NCI-H526 (cell line): ENCODE measurements at regions not wholly inside any gene's neighbourhood (a gene's known extent, or its start where the extent isn't known, plus 50 kb on each side); places are given as distances from the start of the nearest gene placed in this dataset.
"Not testable (repeated sequence)": the region's sequence is repeated elsewhere in the genome, so short reads cannot be mapped to it uniquely, and the experiment has no call there.

Source experiments
- DNase-seq, 2 experiments: peaks; one replicate each; lab custom pipeline; 2025; lab: John Stamatoyannopoulos, UW

DNA sequence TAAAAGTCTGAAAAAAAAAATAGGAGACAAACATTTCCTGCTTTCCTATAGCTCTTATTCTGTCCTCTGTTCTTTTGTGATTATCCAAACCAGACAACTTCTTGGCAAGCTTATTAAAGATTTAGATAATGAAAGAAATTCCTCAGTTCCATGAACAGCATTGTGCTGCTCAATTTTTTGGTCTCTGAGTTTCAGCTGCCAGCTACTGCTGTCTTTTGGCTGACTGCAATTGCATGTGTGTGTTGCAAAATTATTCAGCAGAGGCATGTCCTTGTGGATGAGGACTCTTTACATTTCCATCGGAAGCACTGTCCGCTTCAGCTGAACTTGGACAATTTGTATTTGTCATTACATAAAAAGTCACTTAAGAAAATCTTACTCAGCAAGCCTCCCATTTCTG, 397.3 kb upstream of the RASGRP1 start:
- DNase-seq: no peak

DNA sequence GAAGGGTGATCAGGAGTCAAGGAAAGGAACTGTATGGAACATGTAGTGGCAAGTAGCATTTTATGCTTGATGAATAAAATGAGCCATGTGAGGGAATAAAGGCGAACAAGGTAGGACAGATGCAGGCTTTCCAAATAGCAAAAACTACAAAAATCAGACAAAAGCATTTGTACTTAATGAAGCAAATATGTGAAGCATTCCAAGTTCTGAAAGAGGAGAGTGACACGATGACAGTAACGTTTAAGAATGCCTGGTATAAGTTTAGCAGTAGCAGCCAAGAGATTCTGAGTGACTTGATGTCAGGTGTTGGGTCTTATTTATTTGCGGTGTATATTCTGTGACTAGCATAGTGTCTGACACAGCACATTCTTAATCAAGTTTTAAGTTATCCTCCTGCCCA, 408.2 kb upstream of the RASGRP1 start:
- DNase-seq: no peak

DNA sequence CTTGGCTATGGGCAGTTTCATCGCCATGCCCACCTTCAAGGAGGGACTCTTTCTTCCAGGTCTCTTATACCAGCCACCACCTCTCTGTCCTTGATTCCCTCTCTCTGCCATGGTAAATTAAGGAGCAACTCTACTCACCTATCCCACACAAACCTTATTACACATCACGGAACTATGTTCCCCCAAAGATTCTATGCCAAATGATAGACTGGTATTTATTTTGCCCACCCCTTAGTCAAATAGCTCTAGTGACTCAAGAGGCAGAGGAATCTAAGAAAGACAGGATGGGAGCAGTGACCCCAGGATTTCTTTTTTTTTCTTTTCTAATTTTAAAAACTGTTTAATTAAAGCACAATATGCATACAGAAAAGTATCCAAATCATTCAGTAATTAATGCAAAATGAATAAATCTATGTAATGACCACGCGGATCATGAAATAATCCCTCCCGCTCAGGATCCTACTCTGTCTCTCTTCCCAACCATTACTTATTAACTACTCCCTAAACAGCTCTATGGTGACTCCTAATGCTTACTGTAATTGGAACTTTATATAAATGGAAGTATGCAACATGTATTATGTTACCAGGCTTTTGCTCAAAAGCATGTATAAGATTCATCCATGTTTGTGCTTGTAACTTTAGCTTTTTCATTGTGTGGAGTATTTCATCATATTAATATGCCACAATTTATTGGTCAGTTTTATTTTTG, 410.8 kb upstream of the RASGRP1 start:
- no peak for DNase-seq

DNA sequence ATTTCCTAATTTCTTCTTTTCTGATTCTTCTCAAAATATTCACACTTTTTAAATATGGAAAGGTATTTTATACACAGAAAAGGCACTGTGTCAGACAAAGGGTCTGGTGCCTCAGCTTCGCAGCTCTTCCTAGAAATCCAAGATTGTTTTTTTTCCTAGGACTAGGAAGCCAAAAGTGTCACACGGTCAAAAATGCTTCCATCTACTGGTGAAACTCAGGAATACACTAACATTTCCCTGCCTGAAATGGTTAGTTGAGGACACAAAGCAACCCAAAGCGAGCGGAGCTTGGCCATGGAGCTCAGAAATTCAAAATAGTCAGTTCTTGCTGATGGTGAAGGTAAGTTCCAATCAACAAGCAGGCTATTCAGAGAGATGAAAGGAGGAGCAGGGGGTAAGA, 426.5 kb upstream of the RASGRP1 start:
- DNase-seq: peak in 1 of 2 experiments; percentile 38

DNA sequence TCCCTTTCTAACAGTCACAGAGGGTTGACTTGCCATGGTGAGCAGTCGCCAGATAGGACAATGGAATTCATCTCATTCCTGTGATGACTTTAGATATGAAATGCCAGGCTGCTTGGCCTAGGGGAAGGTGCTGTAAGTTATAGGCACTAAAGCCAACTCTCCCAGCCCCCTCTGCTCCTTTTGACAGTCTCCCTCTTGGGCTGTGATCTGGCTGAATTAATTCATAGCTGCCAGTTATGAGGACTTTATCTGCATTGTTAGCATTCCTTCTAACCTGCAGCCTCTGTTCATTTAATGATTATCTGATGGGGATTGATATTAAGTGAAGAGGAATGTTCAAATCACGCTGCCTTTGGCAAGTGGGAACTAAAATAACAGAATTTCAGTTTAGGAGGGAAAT, 427.1 kb upstream of the RASGRP1 start:
- DNase-seq: no peak

DNA sequence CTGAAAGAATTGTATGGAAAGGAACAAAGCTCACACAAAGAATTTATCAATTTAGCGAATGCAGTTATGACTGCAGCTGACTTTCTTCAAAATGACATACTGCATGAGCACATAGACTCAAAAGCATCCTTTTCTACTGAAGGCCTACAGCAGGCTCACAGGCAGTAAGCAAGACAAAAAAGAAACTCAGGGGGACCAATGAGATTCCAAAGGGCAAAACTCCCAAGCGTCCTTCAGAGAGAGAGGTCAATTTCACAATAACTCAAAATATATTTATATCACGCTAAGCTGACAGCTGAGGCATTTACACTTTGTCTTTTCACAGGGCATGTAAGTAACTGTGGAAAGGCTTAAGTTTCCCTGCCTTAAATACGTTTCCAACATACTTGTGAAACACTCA, 427.9 kb upstream of the RASGRP1 start:
- no peak for DNase-seq

DNA sequence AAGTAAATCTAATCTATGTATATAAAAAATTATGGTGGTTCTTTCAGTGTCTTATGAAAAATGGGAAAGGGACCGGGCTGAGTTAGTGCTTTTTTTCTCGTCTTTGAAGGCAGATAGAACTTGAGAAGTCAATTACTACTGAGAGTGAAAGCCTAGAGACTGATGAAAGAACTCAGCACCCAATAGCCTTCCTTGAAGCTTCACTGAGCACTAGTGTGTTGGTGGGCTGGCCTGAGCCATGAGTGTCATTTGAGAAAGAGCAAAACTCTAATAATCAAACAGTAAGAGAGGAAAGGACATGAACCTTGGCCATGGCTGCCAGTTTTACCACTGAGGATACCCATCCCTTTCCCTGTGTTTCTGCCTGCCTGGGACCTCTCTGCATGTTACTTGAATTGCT, 428.3 kb upstream of the RASGRP1 start:
- DNase-seq: no peak

DNA sequence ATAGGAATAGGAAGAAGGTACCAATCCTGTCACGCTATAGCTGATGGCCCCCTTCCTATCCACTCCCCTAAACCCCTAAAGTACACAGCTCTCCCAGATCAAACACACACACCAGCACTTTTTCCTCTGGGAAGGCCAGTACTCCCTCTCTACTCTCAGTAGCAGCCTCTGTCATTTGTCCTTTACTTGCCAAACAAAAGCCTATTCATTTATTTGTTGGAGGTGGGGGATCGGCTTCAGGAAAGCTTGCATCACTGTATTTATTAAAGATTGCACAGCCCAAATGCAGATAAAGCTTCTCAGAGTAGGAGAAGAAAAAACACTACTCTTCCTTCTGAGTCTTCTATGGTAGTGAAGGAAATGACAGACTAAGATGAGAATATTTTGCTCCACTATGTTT, 429.7 kb upstream of the RASGRP1 start:
- no peak for DNase-seq

DNA sequence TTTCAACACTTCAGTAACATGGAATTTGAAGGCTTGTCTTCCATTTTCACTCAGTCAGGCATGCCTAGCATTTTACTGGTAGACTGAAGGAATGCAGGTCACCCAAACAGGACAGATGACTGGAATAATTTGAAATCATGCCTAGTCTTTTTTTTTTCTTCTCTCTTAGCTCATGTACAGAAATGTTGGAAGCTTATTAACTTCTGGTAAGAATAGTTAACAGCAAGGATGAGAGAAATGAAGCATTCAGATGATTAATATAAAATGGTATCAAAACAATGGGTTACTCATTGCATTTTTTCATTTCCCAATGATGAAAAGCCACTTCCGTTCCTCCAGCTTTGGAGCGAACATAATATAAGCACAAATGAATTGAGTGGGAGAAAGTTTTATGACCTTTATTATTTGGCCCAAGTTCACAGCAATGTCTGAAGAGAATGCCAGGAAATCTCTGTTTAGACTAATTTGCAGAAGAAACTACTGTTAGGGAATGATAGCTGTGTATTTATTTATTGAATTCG, 431.6 kb upstream of the RASGRP1 start:
- no peak for DNase-seq

DNA sequence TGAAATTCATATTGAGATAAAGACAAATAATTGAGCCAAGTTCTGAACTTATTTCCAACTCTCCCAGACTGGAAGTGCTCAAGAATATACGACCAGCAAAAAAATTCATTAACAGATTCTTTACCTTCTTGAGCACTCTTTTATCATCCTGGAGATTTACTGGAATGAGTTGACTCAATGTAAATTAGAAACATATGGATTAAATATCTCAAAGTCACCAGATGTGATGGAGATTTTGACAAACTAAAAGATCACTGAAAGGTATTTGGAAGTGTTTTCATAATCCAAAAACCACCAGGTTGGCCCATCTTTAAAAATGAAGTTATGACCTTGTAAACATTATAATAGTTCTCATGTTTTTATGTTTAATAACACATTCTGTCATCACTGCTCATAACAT, 433.2 kb upstream of the RASGRP1 start:
- DNase-seq: no peak

DNA sequence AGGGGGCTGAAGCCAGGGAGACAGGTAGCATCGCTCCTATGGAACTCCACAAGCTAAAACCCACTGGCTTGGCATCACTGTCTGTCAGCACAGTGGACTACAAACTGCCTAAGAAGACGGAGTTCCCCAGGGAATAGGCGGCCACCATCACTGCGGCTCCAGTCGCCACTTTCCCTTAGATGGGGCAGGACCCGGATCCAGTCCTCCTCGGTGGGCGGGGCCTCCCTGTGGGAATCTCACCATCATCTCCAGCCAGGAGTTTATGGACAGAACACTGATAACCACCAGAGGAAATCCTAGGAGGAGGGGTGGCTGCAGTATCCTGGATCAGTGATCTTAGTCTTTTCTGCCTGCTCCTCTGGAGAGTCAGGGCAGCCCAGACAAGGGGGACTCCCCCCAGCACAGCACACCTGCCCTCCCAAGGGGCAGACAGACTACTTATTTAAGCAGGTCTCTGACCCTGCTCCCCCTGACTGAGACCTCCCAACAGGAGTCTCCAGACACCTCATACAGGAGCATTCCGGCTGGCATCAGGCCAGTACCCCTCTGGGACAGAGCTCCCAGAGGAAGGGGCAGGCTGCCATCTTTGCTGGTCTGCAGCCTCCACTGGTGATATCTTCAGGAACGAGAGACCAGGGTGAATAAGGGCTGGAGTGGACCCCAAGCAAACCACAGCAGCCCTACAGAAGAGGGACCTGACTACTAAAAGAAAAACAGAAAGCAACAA, 435.6 kb upstream of the RASGRP1 start:
- DNase-seq: no peak

DNA sequence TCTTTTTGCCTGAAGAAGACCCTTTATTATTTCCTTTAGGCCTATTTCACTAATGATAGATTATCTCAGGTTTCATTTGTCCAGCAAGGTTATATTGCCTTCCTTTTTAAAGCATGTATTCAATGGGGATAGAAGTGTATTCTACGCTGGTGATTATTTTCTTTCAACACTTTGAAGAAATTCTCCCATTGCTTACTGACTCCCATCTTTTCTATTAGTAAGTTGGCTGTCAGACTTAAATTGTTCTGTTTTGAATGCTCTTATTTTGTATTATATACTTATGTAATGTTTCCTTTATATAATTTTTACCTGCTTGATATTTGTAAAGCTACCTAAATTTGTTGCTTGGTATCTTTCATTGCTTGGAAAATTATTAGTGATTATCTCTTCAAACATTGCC, 445.1 kb upstream of the RASGRP1 start:
- no peak for DNase-seq

DNA sequence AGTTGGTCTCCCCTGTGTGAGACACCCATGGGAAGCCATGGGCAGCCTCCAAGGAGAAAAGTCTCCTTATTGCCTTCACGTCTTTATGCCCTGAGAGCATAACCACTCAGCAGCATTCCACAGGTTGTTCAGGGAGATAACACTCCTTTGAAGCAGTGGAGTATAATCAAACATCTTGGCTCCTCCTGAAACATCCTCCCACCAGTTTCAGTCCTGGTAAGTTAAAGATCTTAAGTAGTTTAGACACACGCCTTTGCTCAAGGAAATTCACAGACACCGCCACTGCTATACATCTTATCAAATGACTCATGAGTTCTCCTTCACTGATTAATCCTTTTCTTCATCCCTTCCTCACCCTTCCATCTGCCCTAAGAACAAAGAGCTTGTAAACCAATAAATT, 446.5 kb upstream of the RASGRP1 start:
- not testable (repeated sequence) for DNase-seq

DNA sequence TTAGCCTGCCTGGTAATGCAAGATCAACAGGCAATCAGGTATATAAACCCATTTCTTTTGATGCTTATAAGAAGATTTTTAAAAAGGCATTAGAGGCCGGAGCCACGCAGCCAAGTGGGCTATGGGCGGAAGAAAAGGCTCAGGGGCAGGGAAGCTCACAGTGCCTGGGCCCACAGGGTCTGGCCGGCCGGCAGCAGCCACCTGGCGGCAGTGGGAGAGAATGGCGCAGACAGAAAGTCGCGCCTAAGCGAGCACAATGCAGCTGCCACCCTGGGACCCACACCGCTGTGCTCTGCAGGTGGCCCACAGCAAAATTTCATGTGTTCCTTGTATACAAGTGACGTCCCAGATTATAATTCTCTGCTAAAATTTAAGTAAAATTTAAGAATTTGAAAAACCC, 448.6 kb upstream of the RASGRP1 start:
- DNase-seq: no peak

DNA sequence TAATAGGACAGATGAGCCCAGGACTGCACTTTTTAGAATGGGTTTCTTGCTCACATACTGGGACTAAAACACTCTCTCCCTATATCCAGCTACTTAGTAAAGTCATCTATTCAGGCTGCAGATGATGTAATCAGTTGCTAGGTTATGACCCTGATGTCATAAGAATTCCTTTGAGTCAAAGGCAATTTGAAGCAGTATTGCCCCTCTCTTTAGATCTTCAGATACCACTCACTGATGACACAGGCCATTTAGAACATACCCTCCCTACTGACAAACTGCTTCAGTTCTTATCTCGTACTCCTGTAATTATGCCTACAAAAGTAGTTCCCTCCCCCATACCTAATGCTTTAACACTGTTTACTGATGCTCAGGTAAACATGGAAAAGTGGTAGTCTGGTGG, 450.1 kb upstream of the RASGRP1 start:
- no peak for DNase-seq

DNA sequence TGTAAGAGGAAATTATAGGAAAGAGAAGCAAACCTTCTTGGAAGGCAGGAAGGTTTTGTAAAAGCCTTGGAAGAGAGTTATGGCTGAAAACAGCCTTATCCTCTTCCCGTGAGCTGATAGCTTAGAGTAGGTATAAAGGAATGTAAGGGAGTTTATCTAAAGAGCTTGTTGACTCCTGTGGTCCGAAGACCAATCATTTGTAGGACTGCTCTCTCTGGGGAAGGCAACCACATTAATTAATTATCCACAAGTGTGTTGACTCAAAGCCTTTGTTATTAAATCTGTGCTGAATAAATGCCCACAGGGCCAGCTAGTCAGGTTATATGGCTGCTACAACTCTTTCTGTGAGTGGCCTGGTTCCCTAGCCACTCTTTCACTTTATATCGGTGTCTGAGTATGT, 452.1 kb upstream of the RASGRP1 start:
- no peak for DNase-seq

DNA sequence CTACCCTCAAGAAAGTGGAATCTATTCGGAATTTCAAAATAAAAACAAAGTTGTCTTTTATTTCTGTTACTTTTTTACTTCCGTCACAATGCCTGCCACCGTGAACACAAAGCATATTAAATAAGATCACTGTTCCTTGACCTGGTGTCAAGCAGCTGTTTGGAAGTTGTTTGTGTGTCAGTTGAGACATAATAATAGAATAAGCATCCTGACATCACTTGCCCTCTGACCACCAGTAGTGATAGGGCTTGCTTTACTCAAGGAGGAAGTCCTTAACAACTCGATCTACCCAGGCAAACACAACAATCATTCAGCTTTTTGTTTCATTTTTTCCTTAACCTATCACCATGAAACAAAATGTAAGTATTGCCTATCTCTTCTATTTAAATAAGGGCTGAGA, 454.4 kb upstream of the RASGRP1 start:
- DNase-seq: no peak

DNA sequence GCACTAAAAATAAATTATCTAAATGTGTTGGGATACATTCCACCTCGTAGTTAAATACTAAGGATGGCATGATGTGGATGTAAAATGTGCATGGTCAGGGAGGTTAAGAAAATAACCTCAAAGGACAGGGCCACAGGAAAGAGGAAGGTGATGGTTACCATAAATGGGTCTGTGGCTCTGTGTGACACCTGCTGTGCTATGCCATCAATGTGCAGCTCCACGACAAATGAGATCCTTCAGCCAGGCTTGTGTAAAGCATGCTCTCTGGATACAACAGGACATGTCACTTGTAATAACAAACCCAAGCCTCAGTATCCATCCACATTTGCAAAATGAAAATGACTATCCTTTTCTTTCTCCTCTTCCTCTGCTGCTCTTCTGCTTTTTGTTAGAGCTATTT, 456.7 kb upstream of the RASGRP1 start:
- DNase-seq: no peak

DNA sequence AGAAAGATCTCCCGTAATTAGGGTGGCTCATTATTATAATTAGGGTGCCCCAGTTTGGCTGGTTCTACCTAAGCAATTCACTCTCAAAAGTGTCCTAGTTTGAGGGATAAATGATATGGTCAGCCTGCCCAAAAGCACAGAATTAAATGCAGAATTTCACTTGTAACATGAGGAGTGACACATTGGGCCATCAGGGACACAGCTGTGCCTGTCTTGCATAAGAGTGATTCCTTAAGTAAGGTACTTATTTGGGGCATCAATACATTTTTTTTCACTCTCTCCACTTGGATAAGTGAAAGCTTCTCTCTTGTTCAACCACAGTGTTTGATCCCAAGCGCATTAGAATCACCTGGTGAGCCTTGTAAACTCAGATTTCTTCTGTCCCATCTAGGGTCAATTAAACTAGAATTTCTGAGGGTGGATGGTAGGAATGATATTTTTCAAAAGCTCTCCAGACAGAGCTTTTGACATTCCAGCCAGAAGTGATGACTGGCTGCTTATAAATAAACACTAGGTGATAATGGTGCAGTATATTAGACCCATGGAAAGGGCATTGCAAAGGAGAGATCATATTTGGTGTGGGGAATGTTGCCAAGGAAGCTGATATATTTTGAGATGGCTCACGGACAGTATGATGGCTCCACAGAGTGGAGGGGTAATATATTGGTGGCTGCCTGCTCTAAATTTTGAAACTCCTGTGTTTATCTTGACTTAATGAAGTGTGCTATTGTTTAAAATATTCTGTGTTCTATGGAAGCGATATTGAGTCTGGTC, 458.1 kb upstream of the RASGRP1 start:
- DNase-seq: no peak

DNA sequence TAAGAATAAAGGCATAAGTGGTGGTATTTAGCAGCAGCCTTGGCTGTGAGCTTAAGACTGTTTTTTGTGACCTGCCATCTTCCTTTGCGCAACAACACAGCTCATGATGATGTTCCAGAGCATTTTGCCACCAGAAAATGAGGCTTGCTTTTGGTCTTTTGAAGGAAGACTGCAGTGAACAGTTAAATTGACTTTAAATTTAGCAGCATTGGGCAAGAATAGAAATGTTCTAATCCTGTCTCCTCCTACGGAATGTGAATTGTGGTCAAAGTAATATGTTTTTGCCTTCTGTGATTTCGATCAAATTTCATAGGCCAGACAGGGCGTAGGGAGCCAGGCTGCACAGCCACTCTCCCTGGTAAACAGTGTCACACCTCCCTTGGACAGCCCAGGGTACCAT, 460.7 kb upstream of the RASGRP1 start:
- no peak for DNase-seq

DNA sequence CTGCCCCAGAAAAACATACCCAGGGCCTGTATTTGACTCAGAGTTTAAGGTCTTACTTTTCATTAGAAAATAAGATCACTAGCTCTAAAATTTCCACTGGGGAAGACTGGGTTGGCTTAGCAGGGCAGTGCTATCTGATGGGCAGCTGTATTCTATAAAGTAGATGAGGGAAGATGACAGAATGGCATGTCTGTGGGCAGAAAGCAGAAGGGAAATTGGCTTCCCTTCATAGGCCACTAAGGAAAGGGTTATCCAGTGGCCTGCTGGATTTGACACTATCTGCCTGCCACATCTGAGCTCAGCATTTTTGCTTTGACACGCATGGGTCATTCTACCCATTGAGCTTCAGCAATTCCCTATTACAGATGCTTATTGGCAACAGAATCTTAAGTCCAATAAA, 461.3 kb upstream of the RASGRP1 start:
- DNase-seq: no peak

DNA sequence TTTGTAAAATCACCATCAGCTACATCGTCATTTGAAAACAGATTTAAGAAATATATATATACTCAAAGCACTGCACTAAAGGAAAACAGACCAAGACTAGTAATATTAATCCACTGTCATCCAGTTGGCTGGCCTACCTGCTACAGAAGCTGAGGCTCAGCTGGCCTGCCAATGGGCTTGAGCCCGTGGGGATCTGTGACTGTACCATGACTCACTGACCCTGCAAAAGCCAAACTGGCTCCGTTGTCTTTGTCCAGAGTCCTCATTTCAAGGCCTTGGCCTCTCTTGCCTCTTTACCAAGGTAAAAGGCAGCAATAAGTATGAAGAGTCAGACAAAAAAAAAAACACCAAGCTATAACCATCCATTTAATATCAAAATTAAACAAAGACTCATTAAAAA, 463.5 kb upstream of the RASGRP1 start:
- DNase-seq: no peak

DNA sequence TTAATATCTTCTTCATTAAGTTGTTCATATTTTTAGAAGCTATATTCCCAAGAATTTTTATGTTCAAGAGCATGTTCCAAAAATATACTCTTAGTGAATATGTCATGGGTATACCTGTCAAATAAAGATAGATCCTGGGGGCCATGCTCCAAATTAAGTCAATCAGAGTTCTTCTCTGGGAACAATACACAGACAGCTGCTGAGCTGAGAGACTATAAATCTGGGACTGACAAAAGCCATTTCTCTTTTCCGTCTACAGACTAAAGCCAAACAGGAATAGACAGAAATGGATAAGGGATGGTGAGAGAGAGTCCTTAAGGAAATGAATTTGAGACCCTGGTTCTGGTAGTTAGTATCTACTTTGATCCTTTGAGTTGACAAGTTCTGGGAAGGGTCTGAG, 465.1 kb upstream of the RASGRP1 start:
- no peak for DNase-seq
